Lower leg skin (tissue), 4 donors: ENCODE measurements at regions not wholly inside any gene's neighbourhood (a gene's known extent, or its start where the extent isn't known, plus 50 kb on each side); places are given as distances from the start of the nearest gene placed in this dataset.
A peak's percentile ranks its signal among the peaks of the same experiment; 100 is the strongest.

Experiments
- DNase-seq, 2 donors: peaks; one replicate each; pipeline ENCODE4 v3.0.0-alpha.2; 2019; ENCODE audit warnings: low spot score in 2 of 2
- H3K4me3 ChIP-seq: fragments of 200-600 bp; sonication (generic); 2 replicates; pipeline ENCODE4 v1.5.1; 2017; ENCODE audit warnings: mild to moderate bottlenecking, low read depth; ENCODE audit not compliant: poor library complexity, severe bottlenecking
- CTCF ChIP-seq, 3 donors: fragments of 450-650 bp; IDR thresholded peaks; one replicate each; pipeline ENCODE4 v1.5.1; 2016; ENCODE audit warnings: antibody characterized with exemption in 3 of 3, mild to moderate bottlenecking in 3 of 3, moderate library complexity in 2 of 3
- POLR2A ChIP-seq, 2 donors: fragments of 450-650 bp; IDR thresholded peaks; one replicate each; pipeline ENCODE4 v1.6.1; 2016 to 2017; ENCODE audit warnings: antibody characterized with exemption in 2 of 2, mild to moderate bottlenecking in 1 of 2, moderate library complexity in 1 of 2
- WGBS, 2 donors: methylation state at CpG; one replicate each; pipeline ENCODE4 v1.1.5; 2018; 5-methylcytosine and 5-hydroxymethylcytosine counted together
- intact Hi-C: fragments of 100-400 bp; cut with DNase I; formaldehyde crosslinking; loops from one replicate; pipeline ENCODE4 v1.15.0; 2023; ENCODE audit warnings: low total_unique reads

GRCh38 chr5:148932355-148932935 is 106.0 kb downstream of the ADRB2 start:
- intact Hi-C loops, result no loop called here
- no peak overlapping the region for H3K4me3 ChIP-seq
- WGBS, 2 donors, result 78 to 81% methylated on average over 4 of the region's 4 CpGs
- TF ChIP-seq CTCF (IDR thresholded peaks at IDR 0.05), result no peak
- no peak for TF ChIP-seq POLR2A (IDR thresholded peaks at IDR 0.05)
- no peak for DNase-seq

DNA sequence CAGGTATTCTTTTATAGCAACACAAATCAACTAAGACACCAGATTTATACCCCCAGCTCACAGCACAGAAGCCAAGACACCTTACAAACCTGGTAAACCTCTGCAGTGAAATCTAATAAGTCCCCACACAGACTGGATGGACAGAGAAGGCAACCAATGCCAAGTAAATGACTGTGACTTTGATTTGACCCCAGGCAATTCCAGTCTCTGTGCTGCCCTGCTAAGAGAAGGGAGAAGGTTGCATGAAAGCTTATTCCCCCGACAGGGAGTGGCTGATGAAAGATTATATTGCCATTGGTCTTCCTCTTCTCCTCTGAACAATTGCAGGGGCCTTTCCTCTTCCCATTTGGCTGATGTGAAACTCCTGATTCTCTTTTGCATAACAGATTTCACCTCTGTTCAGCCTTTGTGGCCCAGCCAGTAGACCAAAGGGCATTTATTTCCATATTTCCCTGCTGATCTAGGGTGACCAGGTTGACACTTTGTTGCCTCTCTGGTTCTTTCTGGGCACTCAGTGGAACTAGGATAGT is 107.6 kb downstream of the ADRB2 start:
- intact Hi-C loops, result no loop called here
- DNase-seq, result no peak
- no peak overlapping the region for H3K4me3 ChIP-seq
- TF ChIP-seq CTCF (IDR thresholded peaks at IDR 0.05) (no peak), POLR2A (IDR thresholded peaks at IDR 0.05) (no peak)
- WGBS, 2 donors, result 69 to 88% methylated on average over 1 of the region's 1 CpG

- no peak for TF ChIP-seq POLR2A (IDR thresholded peaks at IDR 0.05)
- no peak for DNase-seq
- H3K4me3 ChIP-seq, result no peak overlapping the region
- intact Hi-C loops, result no loop called here
- WGBS, 2 donors, result 89 to 94% methylated on average over 2 of the region's 2 CpGs
Observed at GRCh38 chr5:148934895-148935400, 108.5 kb downstream of the ADRB2 start.

- WGBS, 2 donors, result 41 to 56% methylated on average over 1 of the region's 1 CpG
- no peak overlapping the region for H3K4me3 ChIP-seq
- TF ChIP-seq POLR2A (IDR thresholded peaks at IDR 0.05), result no peak
- TF ChIP-seq CTCF (IDR thresholded peaks at IDR 0.05), result no peak
- DNase-seq, result no peak
- intact Hi-C loops, result no loop called here
Observed at GRCh38 chr5:148937239-148937638, 110.8 kb downstream of the ADRB2 start.

DNA sequence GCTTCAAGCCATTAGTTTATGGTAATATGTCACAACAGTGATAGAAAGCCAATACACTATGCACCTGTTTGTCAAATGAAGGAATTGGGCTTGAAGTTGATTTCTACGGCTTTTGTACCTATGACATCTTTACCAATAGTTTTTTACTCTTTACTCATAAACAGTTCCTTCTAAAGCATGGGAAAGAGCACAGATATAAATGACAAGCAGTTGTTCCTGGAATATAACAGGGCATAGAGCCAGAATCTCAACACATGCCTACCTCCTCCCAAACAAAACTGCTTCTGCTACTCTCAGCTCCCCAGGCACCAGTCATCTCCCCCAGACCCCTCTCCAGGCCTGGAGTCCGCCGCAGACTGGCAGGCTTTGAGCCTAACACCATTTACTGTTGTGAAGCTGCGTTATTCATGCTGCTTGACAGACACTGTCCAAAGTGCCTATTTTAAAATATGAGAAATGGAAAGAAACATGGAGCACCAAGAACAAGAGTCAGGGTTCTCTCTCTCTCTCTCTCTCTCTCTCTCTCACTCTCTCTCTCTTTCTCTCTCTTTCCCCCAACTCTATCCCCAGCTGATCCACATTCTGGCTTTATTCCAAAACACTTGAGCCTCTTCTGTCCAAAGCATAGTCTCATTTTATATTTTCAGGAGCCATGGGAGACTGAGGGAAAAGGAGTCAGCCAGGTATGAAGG is 111.6 kb downstream of the ADRB2 start:
- intact Hi-C loops, result no loop called here
- TF ChIP-seq POLR2A (IDR thresholded peaks at IDR 0.05) (no peak), CTCF (IDR thresholded peaks at IDR 0.05) (no peak)
- no peak for DNase-seq
- WGBS, 2 donors, result 94 to 96% methylated on average over 4 of the region's 4 CpGs
- no peak overlapping the region for H3K4me3 ChIP-seq

- DNase-seq, result peak in 1 of 2 donors; percentile 29
- H3K4me3 ChIP-seq, result no peak overlapping the region
- TF ChIP-seq CTCF (IDR thresholded peaks at IDR 0.05) (no peak), POLR2A (IDR thresholded peaks at IDR 0.05) (no peak)
- 83 to 84% methylated on average over 3 of the region's 3 CpGs for WGBS, 2 donors
- intact Hi-C loops, result no loop called here
Observed at GRCh38 chr5:148938522-148938882, 112.1 kb downstream of the ADRB2 start.
